Activated naive CD4-positive, alpha-beta T cell (primary cell): ENCODE measurements at regions not wholly inside any gene's neighbourhood (a gene's known extent, or its start where the extent isn't known, plus 50 kb on each side); places are given as distances from the start of the nearest gene placed in this dataset.
"Not testable (repeated sequence)": the region's sequence is repeated elsewhere in the genome, so short reads cannot be mapped to it uniquely, and the experiment has no call there.

Experiments
- DNase-seq, 4 experiments: peaks; one replicate each; lab custom pipeline; 2025; lab: John Stamatoyannopoulos, UW

GRCh38 chrX:78603908-78604307 is 55.2 kb downstream of the RTL3 start:
- DNase-seq, result no peak

- DNase-seq, result no peak
These were observed 63.1 kb downstream of the RTL3 start for GRCh38 chrX:78595901-78596502.

- no peak for DNase-seq
These were observed 65.4 kb downstream of the RTL3 start for GRCh38 chrX:78593701-78594100.

GRCh38 chrX:78592030-78592429 is 67.1 kb downstream of the RTL3 start:
- DNase-seq, result no peak

GRCh38 chrX:78574306-78574705 is 84.8 kb downstream of the RTL3 start:
- DNase-seq, result no peak

- DNase-seq, result no peak
These were observed 85.5 kb downstream of the RTL3 start for GRCh38 chrX:78573630-78574029.

- no peak for DNase-seq
These were observed 87.3 kb downstream of the RTL3 start for GRCh38 chrX:78571849-78572248.

GRCh38 chrX:78555401-78555980 is 103.6 kb downstream of the RTL3 start:
- DNase-seq, result no peak

- not testable (repeated sequence) for DNase-seq
These were observed 106.5 kb downstream of the RTL3 start for GRCh38 chrX:78552628-78553027.

GRCh38 chrX:78548012-78548411 is 111.1 kb downstream of the RTL3 start:
- no peak for DNase-seq

- DNase-seq, result no peak
These were observed 113.9 kb downstream of the RTL3 start for GRCh38 chrX:78545233-78545632.

- DNase-seq, result no peak
These were observed 115.8 kb downstream of the RTL3 start for GRCh38 chrX:78543281-78543680.

- no peak for DNase-seq
These were observed 119.0 kb downstream of the RTL3 start for GRCh38 chrX:78540171-78540570.

- DNase-seq, result no peak
These were observed 124.9 kb downstream of the RTL3 start for GRCh38 chrX:78534221-78534620.

- DNase-seq, result no peak
These were observed 126.8 kb downstream of the RTL3 start for GRCh38 chrX:78532363-78532762.

- DNase-seq, result no peak
These were observed 131.3 kb downstream of the RTL3 start for GRCh38 chrX:78527818-78528217.

- no peak for DNase-seq
These were observed 131.9 kb downstream of the RTL3 start for GRCh38 chrX:78527263-78527662.

- DNase-seq, result no peak
These were observed 136.5 kb downstream of the RTL3 start for GRCh38 chrX:78522601-78523000.

GRCh38 chrX:78517124-78517523 is 142.0 kb downstream of the RTL3 start:
- peak in 1 of 4 experiments; percentile 1 for DNase-seq

- DNase-seq, result no peak
These were observed 144.3 kb downstream of the RTL3 start for GRCh38 chrX:78514852-78515251.

GRCh38 chrX:78513971-78514738 is 145.0 kb downstream of the RTL3 start:
- no peak for DNase-seq

GRCh38 chrX:78506248-78506647 is 152.9 kb downstream of the RTL3 start:
- no peak for DNase-seq

- no peak for DNase-seq
These were observed 162.6 kb downstream of the RTL3 start for GRCh38 chrX:78496483-78496882.
